ENCODE measurements at regions not wholly inside any gene's neighbourhood (a gene's known extent, or its start where the extent isn't known, plus 50 kb on each side); places are given as distances from the start of the nearest gene placed in this dataset.

DNA sequence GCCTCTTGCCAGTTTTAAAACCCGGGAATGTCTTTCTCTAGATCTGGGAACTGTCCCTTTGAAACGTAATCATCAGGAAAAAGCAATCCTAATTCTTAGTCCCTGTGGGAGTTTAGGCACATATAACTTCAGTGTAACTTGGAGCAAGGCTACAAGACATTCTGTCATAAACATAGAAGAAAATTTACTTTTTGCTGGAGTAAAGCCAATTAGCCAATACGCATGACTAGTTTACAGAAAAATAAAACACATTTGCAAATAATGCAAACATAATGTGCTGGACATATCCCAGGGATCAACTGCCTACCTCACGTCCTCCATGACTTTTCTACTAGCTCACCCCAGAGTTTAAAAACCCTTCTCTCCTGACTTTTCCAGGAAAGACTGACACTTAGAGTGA, 970.6 kb downstream of the MRPL39 start:
- TF ChIP-seq EP300 (IDR thresholded peaks at IDR 0.05), result no peak
- TF ChIP-seq POLR2A (IDR thresholded peaks at IDR 0.05), result no peak
